HCT116 (cell line): ENCODE measurements at regions not wholly inside any gene's neighbourhood (a gene's known extent, or its start where the extent isn't known, plus 50 kb on each side); places are given as distances from the start of the nearest gene placed in this dataset.

Experiments used
- ATAC-seq: fragments of 200-7000 bp; cut with Tn5 transposase; 2 replicates; pipeline ENCODE4 v1.9.1; 2020; ENCODE audit warnings: mild to moderate bottlenecking, moderate library complexity
- BruUV-seq: library from RNA; stranded (reverse); fragments of 400-500 nt; replicated peaks from 2 replicates; lab custom pipeline; 2021; lab: Mats Ljungman, UMichigan
- CTCF ChIA-PET: fragments of 300-600 bp; sonication (Branson Sonifier 250); formaldehyde crosslinking; loops from one replicate; lab custom pipeline; 2021; ENCODE audit warnings: antibody characterized with exemption; lab: Charles Lee
- POLR2A ChIA-PET: fragments of 300-600, 350-600 bp; sonication (Branson Sonifier 250); formaldehyde crosslinking; loops from one replicate; lab custom pipeline; 2021; ENCODE audit warnings: antibody characterized with exemption; lab: Charles Lee
- RAD21 ChIA-PET, 2 experiments: fragments of 300-600 bp; sonication (Branson Sonifier 250); formaldehyde crosslinking; loops; one replicate each; lab custom pipeline; 2023; ENCODE audit warnings: low total read pairs in 2 of 2; ENCODE audit not compliant: uncharacterized antibody in 2 of 2, unreplicated experiment in 2 of 2, low non-redundant PET in 1 of 2; lab: Charles Lee
- DNase-seq: peaks from one replicate; pipeline ENCODE4 v3.0.0-alpha.2; 2010; ENCODE audit warnings: low read depth, low spot score
- H2AFZ ChIP-seq: fragments of 200-600 bp; shearing (Covaris generic), sonication (generic); 2 replicates; pipeline ENCODE4 v1.6.1; 2017; ENCODE audit warnings: low read depth, mixed run types, mixed read lengths, antibody characterized with exemption, low read length; ENCODE audit not compliant: poor library complexity, severe bottlenecking
- H3K27ac ChIP-seq: 2 replicates; pipeline ENCODE4 v1.5.1; 2012; ENCODE audit warnings: low read depth, low read length
- H3K27me3 ChIP-seq: fragments of 200-600 bp; sonication (generic); 2 replicates; pipeline ENCODE4 v1.6.1; 2016; ENCODE audit warnings: mixed run types, low read length, mixed read lengths; ENCODE audit not compliant: insufficient read depth
- H3K36me3 ChIP-seq, 2 experiments: fragments of 200-500 bp in 1 of 2; fragments of 200-600 bp in 1 of 2; sonication (Bioruptor generic) in 1 of 2; sonication (generic) in 1 of 2; 2 replicates each; pipeline versions ENCODE4 v1.5.1 to v1.6.1; 2014 to 2016; ENCODE audit warnings: low read length in 2 of 2, inconsistent platforms in 1 of 2, mixed read lengths in 1 of 2, mixed run types in 1 of 2; ENCODE audit not compliant: insufficient read depth in 2 of 2, control insufficient read depth in 1 of 2
- H3K4me1 ChIP-seq, 2 experiments: fragments of 200-600 bp in 1 of 2; sonication (generic) in 1 of 2; 2 replicates each; pipeline versions ENCODE4 v1.5.1 to v1.6.1; 2012 to 2017; ENCODE audit warnings: low read length in 2 of 2, inconsistent platforms in 1 of 2, mild to moderate bottlenecking in 1 of 2, mixed read lengths in 1 of 2, mixed run types in 1 of 2, moderate library complexity in 1 of 2; ENCODE audit not compliant: insufficient read depth in 2 of 2, control insufficient read depth in 1 of 2
- H3K4me2 ChIP-seq: fragments of 200-600 bp; sonication (generic); 2 replicates; pipeline ENCODE4 v1.6.1; 2017; ENCODE audit warnings: mixed run types, low read length, mixed read lengths
- H3K4me3 ChIP-seq, 2 experiments: fragments of 200-600 bp in 1 of 2; sonication (generic) in 1 of 2; replicated peaks in 1 of 2; 2 replicates each; pipeline ENCODE4 v1.5.1; 2011 to 2016; ENCODE audit warnings: low read length in 2 of 2, control low read depth in 1 of 2, low read depth in 1 of 2, mild to moderate bottlenecking in 1 of 2, mixed read lengths in 1 of 2, mixed run types in 1 of 2
- H3K79me2 ChIP-seq: fragments of 200-600 bp; sonication (generic); 2 replicates; pipeline ENCODE4 v1.6.1; 2017; ENCODE audit warnings: mild to moderate bottlenecking, mixed run types, low read length, moderate library complexity, mixed read lengths; ENCODE audit not compliant: insufficient read depth
- H3K9ac ChIP-seq: fragments of 200-600 bp; sonication (generic); 2 replicates; pipeline ENCODE4 v1.6.1; 2016; ENCODE audit warnings: low read length, mixed read lengths
- H3K9me2 ChIP-seq: fragments of 200-600 bp; sonication (generic), shearing (Covaris generic); 2 replicates; pipeline ENCODE4 v1.6.1; 2017; ENCODE audit warnings: mixed run types, mild to moderate bottlenecking, moderate library complexity; ENCODE audit not compliant: insufficient read depth
- H3K9me3 ChIP-seq, 2 experiments: fragments of 200-500 bp in 1 of 2; fragments of 200-600 bp in 1 of 2; sonication (Bioruptor generic) in 1 of 2; sonication (generic) in 1 of 2; 2 replicates each; pipeline ENCODE4 v1.6.1; 2014 to 2017; ENCODE audit warnings: low read length in 2 of 2, mixed read lengths in 2 of 2, inconsistent platforms in 1 of 2, low read depth in 1 of 2, mild to moderate bottlenecking in 1 of 2, mixed run types in 1 of 2, moderate library complexity in 1 of 2; ENCODE audit not compliant: control insufficient read depth in 1 of 2, insufficient read depth in 1 of 2
- H4K20me1 ChIP-seq: fragments of 200-600 bp; sonication (generic), shearing (Covaris generic); 2 replicates; pipeline ENCODE4 v1.6.1; 2017; ENCODE audit warnings: mixed run types, mild to moderate bottlenecking, moderate library complexity; ENCODE audit not compliant: insufficient read depth
- EGR1 ChIP-seq: IDR thresholded peaks from 2 replicates; pipeline ENCODE4 v1.6.1; 2012; ENCODE audit warnings: low read depth
- REST ChIP-seq: IDR thresholded peaks from 2 replicates; pipeline ENCODE4 v1.6.1; 2012; ENCODE audit warnings: low read depth
- TCF7L2 ChIP-seq: IDR thresholded peaks from 2 replicates; pipeline ENCODE4 v1.7.0; 2011; ENCODE audit warnings: borderline replicate concordance, inconsistent platforms; ENCODE audit not compliant: insufficient read depth, insufficient read length; ENCODE audit errors: extremely low read depth
- ZBTB33 ChIP-seq: IDR thresholded peaks from 2 replicates; pipeline ENCODE4 v1.6.1; 2011; ENCODE audit warnings: mild to moderate bottlenecking, low read length, moderate library complexity; ENCODE audit not compliant: insufficient replicate concordance; ENCODE audit errors: extremely low read depth
- ZFX ChIP-seq: fragments of 450-650 bp; IDR thresholded peaks from 2 replicates; pipeline ENCODE4 v1.6.1; 2017
- intact Hi-C: fragments of 100-400 bp; cut with micrococcal nuclease; formaldehyde crosslinking; loops from 2 replicates; pipeline ENCODE4 v1.10.0; 2022
- TF ChIP-seq, protein P1 (sequence below): IDR thresholded peaks from 2 replicates; pipeline ENCODE4 v1.6.1; 2012

GRCh38 chr11:21908211-21908610 lies 284.7 kb upstream of the ANO5 start (continued):
- TF ChIP-seq, protein P1, sequence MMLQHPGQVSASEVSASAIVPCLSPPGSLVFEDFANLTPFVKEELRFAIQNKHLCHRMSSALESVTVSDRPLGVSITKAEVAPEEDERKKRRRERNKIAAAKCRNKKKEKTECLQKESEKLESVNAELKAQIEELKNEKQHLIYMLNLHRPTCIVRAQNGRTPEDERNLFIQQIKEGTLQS, result no peak
- TF ChIP-seq ZFX (no peak), EGR1 (no peak)

DNA sequence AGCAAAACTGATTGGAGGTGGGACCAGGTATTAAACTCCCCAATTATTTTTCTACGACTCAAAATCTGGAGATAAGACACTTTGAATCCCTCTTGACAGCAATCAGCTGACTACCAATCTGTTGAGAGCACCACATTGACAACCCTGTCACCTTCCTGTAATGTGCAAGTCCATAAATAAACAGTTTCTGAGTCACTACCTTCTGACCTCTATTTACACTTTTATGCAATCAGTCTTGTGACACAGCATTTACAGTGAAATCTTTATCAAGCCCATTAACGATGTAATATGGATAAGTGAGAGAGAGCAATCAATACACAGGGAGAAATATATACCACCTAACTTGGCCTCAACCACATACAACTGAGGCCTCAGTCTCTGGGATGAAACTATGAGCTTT lies 283.7 kb upstream of the ANO5 start:
- H3K27me3 ChIP-seq, result no peaks in the 10 kb centered on the region
- no peaks in the 10 kb centered on the region for H3K36me3 ChIP-seq
- no peak overlapping the region for H3K4me2 ChIP-seq
- no peak overlapping the region for H2AFZ ChIP-seq
- no TSS peak for BruUV-seq
- no peaks in the 10 kb centered on the region for H3K4me1 ChIP-seq
- intact Hi-C loops, result no loop called here
- CTCF ChIA-PET, result no interaction called here
- H3K79me2 ChIP-seq, result no peaks in the 10 kb centered on the region
- RAD21 ChIA-PET, result no interaction called here
- no peak for DNase-seq
- no peak overlapping the region for H3K4me3 ChIP-seq
- POLR2A ChIA-PET, result no interaction called here
- ATAC-seq, result no peak
- H3K27ac ChIP-seq, result no peak overlapping the region
- no peak overlapping the region for H3K9ac ChIP-seq
- H3K9me3 ChIP-seq, result peaks cover 8 to 22% of the 10 kb centered on the region in 2 experiments; a peak in 2 of 4 replicates
- H4K20me1 ChIP-seq, result no peaks in the 10 kb centered on the region
- H3K9me2 ChIP-seq, result no peaks in the 10 kb centered on the region
- TF ChIP-seq, protein P1, result no peak
- no peak for TF ChIP-seq ZFX
- no peak for TF ChIP-seq ZBTB33
- TF ChIP-seq REST, result no peak
- TF ChIP-seq TCF7L2, result no peak
